Glomerular visceral epithelial cell (primary cell): ENCODE measurements at regions not wholly inside any gene's neighbourhood (a gene's known extent, or its start where the extent isn't known, plus 50 kb on each side); places are given as distances from the start of the nearest gene placed in this dataset.
"Not testable (repeated sequence)": the region's sequence is repeated elsewhere in the genome, so short reads cannot be mapped to it uniquely, and the experiment has no call there.

Experiments
- DNase-seq: peaks from one replicate; pipeline ENCODE4 v3.0.0-alpha.2; 2016; ENCODE audit errors: extremely low spot score

- DNase-seq = not testable (repeated sequence)
These were observed 134.5 kb downstream of the SLC39A8 start for GRCh38 chr4:102210806-102211205.

DNA sequence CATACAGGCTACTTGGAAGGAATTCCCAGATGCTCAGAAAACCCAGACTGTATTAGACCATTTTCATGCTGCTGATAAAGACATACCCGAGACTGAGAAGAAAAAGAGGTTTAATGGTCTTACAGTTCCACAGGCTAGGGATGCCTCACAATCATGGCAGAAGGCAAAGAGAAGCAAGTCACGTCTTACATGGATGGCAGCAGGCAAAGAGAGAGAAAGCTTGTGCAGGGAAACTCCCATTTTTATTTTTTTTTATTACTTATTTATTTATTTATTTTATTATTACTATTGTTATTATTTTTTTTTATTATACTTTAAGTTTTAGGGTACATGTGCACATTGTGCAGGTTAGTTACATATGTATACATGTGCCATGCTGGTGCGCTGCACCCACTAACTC, 140.6 kb downstream of the SLC39A8 start:
- not testable (repeated sequence) for DNase-seq

- DNase-seq = peak; percentile 36
These were observed 149.1 kb downstream of the SLC39A8 start for GRCh38 chr4:102196221-102196620.

DNA sequence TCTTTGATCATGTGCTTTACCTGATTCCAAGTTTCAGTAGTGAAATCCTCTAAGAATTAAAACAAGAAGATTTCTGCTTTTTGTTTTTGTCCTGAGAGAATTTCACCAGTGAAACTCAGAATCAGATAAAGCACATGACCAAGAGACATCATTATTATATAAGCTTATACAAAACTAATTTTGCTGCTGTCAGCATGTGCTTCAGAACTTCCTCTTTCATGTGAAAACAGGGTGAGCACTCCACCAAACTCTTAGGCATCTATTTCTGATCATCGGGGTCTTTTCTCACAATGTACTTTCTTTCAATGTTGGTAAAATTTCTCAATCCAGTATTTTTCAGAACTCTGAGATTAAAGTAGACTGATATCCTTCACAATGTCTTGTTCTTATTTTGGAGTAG, 152.1 kb downstream of the SLC39A8 start:
- no peak for DNase-seq

- no peak for DNase-seq
These were observed 165.2 kb downstream of the SLC39A8 start for GRCh38 chr4:102180046-102180445.

DNA sequence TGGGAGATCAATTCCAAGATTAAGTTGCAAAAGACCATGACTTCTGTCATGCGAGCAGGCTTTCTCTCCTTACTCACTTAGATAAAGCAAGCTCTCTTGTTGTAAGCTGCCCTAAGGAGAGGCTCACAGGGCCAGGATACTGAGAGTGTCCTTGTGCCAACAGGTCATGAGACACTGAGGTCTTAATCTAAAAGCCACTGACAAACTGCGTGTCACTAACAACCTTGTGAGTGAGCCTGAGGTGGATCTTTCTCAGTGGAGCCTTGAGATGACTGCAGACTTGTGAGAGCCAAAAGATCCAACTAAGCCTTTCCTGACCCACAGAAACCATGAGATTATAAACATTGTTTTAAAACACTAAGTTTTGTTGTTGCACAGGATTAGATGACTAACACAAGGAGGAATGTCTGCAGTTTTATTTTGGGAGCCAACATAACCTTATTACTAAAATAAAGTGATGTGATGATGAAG, 170.5 kb downstream of the SLC39A8 start:
- DNase-seq = peak; percentile 25

DNA sequence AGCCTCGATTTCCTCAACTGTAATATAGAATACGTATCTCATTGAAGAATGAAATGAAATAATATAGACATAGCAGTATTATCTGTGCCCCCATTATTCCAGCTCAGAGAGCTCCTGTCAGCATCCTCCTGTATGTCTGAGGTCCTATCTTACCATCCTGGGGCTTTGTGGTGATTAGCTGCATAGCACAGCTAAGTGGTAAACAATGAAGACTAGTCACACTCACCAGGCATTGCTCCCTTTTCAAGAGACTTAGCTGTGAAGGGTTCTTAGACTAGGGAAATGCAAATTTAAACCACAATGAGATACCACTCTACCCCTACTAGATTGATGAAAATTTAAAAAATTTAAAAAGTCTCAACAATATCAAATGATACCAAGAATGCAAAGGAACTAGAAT, 172.9 kb downstream of the SLC39A8 start:
- DNase-seq = no peak

DNA sequence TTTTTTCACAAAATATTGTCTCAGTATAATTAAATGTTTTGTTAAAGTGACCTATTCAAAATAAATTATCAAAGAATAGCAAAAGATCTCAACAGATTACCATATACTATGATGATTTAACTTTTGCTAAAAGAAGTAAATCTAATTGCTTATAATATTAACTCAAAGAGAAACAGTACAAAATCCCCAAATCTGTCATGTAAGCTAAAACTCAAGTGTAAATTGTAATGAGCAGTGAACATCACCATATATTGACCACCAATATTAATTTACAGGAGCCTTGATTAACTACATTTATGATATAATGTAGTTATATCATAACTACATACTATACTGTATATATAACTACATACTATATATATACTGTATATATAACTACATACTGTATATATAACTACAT, 174.4 kb downstream of the SLC39A8 start:
- DNase-seq = no peak

DNA sequence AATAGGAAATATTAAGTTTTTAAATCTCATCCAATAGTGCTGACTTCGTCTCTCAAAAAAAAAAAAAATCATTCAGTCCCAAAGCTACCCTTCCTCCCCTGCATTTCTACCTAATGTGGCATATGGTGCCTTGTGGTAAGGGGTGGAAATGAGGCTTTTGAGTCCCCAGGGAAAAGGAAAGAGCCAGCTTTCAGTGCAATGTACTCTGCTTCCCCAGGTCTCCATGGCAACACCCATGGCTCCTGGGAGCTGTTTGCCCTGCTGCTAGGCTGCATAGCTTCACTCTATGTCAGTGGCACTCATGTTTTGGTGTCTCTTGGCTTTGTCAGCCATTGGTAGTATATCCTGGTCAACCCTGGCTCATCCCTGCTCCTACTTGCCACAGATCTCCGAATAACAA, 175.9 kb downstream of the SLC39A8 start:
- peak; percentile 6 for DNase-seq

GRCh38 chr4:102168580-102168979, 176.7 kb downstream of the SLC39A8 start:
- no peak for DNase-seq

GRCh38 chr4:102165584-102165983, 179.7 kb downstream of the SLC39A8 start:
- no peak for DNase-seq

GRCh38 chr4:102163404-102164140, 181.7 kb downstream of the SLC39A8 start:
- peak; percentile 33 for DNase-seq

DNA sequence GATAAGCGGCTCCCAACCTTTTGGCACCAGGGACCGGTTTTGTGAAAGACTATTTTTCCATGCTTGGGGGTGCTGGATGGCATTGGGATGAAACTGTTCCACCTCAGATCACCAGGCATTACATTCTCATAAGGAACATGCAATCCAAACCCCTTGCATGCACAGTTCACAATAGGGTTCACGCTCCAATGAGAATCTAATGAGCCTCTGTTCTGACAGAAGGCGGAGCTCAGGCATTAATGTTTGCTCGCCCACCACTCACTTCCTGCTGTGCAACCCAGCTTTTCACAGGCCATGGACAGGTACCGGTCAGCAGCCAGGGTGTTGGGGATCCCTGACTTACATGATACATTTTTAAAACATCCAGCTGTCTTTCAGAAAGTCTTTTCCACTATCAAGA, 187.3 kb downstream of the SLC39A8 start:
- peak; percentile 14 for DNase-seq

- no peak for DNase-seq
These were observed 191.9 kb downstream of the SLC39A8 start for GRCh38 chr4:102153391-102153790.

DNA sequence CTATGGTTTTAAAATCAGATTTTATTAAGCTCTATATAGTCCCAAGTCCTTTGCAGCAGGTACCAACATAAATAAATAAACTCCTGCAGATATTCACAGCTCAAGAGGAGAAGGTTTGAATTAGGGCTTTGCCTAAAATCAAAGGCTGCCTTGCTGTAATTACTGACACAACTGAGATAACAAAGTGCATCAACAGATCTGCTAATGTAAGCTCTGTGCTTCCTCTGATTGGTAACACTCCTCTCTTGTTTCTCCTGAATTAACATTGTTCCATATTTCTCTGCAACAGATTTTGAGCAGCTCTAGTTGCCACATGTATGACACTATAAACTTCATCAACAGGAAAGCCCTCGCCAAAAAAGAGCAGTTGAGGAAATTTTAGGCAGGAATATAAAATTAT, 193.6 kb downstream of the SLC39A8 start:
- DNase-seq = no peak

DNA sequence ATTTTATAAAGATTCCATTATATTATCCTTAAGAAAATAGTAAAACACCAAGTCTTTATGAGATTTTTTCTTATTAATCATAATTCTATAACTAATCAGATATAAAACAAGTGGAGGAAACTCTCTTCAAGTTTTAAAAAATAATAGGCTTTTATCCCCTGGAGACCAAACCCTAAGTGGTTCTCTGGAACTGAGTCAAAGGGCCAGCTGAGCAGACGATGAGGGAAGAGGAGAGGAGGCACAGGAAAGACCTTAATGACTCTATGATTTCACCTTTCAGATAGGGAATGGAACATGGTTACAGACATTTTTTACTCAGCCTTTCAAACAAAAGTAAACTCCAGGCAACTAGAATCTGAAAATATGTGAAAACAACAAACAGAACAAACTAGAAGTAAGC, 201.8 kb downstream of the SLC39A8 start:
- DNase-seq = no peak

- no peak for DNase-seq
These were observed 203.4 kb downstream of the SLC39A8 start for GRCh38 chr4:102141842-102142241.

DNA sequence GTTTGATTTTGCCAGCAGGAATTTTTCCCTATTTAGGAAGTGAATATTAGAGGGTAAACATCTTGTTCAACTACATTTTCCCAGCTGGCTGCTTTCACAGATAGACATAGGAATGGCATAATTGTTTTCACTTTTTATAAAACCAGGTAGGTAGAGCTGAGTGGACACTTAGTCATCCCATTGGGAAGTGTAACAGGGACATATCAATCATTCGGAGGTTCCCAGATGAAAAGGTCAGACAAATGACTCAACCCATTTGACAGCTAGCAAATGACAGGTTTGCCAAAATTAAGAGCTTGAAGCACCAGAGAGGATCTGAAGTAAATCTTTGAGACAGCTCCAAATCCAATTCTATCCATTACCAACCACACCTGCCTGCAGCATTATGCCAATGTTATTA, 205.3 kb downstream of the SLC39A8 start:
- peak; percentile 13 for DNase-seq

GRCh38 chr4:102139132-102139573, 206.1 kb downstream of the SLC39A8 start:
- peak; percentile 2 for DNase-seq

GRCh38 chr4:102137217-102137616, 208.1 kb downstream of the SLC39A8 start:
- no peak for DNase-seq

- DNase-seq = no peak
These were observed 215.5 kb downstream of the SLC39A8 start for GRCh38 chr4:102129810-102130209.
